ENCODE measurements at regions not wholly inside any gene's neighbourhood (a gene's known extent, or its start where the extent isn't known, plus 50 kb on each side); places are given as distances from the start of the nearest gene placed in this dataset.

GRCh38 chr7:145289384-145289783 lies 453.5 kb upstream of the TPK1 start:
- intact Hi-C loops (cut with micrococcal nuclease): no loop called here
- no peak for DNase-seq
- H3K27me3 Mint-ChIP-seq (ENCODE audit: low read depth in 2 of 2): no peaks in the 10 kb centered on the region
- Histone ChIP-seq H3K4me3 (ENCODE audit: low read length) (no peak overlapping the region), H3K9me3 (ENCODE audit: control insufficient read depth, insufficient read depth, low read length) (no peaks in the 10 kb centered on the region), H3K36me3 (ENCODE audit: control insufficient read depth, insufficient read depth, low read length) (no peaks in the 10 kb centered on the region), H3K27ac (ENCODE audit: low read length) (no peak overlapping the region), H3K4me1 (ENCODE audit: control insufficient read depth, insufficient read depth, low read length) (no peaks in the 10 kb centered on the region), H3K27me3 (ENCODE audit: control insufficient read depth, insufficient read depth, low read length) (no peaks in the 10 kb centered on the region)
- 88% methylated on average over 6 of the region's 6 CpGs for WGBS (ENCODE audit: insufficient coverage)
- peaks cover 14 to 17% of the 10 kb centered on the region in 2 donors for H3K9me3 Mint-ChIP-seq
- H3K27ac Mint-ChIP-seq: no peak overlapping the region
- H3K4me3 Mint-ChIP-seq: no peak overlapping the region
- no peaks in the 10 kb centered on the region for H3K4me1 Mint-ChIP-seq
- no peak for ATAC-seq
- peaks cover 8% of the 10 kb centered on the region for H3K36me3 Mint-ChIP-seq
- TF ChIP-seq CTCF (IDR thresholded peaks at IDR 0.05): no peak

- Mint-ChIP-seq H3K36me3 (peaks cover 27% of the 10 kb centered on the region), H3K27me3 (ENCODE audit: low read depth in 2 of 2) (no peaks in the 10 kb centered on the region), H3K27ac (no peak overlapping the region), H3K4me1 (no peaks in the 10 kb centered on the region), H3K4me3 (no peak overlapping the region), H3K9me3 (peaks cover 16 to 36% of the 10 kb centered on the region in 2 donors)
- H3K36me3 ChIP-seq (ENCODE audit: control insufficient read depth, insufficient read depth, low read length): no peaks in the 10 kb centered on the region
- peaks cover 5% of the 10 kb centered on the region for H3K9me3 ChIP-seq (ENCODE audit: control insufficient read depth, insufficient read depth, low read length)
- ATAC-seq: no peak
- intact Hi-C loops (cut with micrococcal nuclease): no loop called here
- no peak overlapping the region for H3K27ac ChIP-seq (ENCODE audit: low read length)
- no peaks in the 10 kb centered on the region for H3K4me1 ChIP-seq (ENCODE audit: control insufficient read depth, insufficient read depth, low read length)
- TF ChIP-seq CTCF (IDR thresholded peaks at IDR 0.05): no peak
- H3K4me3 ChIP-seq (ENCODE audit: low read length): no peak overlapping the region
- DNase-seq: no peak
- no peaks in the 10 kb centered on the region for H3K27me3 ChIP-seq (ENCODE audit: control insufficient read depth, insufficient read depth, low read length)
Observed at GRCh38 chr7:145276118-145276517, 440.3 kb upstream of the TPK1 start.

GRCh38 chr7:145269418-145270161 lies 433.7 kb upstream of the TPK1 start:
- ATAC-seq: no peak
- WGBS (ENCODE audit: insufficient coverage): 87% methylated on average over 28 of the region's 28 CpGs
- Histone ChIP-seq H3K27me3 (ENCODE audit: control insufficient read depth, insufficient read depth, low read length) (no peaks in the 10 kb centered on the region), H3K27ac (ENCODE audit: low read length) (no peak overlapping the region), H3K4me3 (ENCODE audit: low read length) (no peak overlapping the region), H3K36me3 (ENCODE audit: control insufficient read depth, insufficient read depth, low read length) (no peaks in the 10 kb centered on the region), H3K9me3 (ENCODE audit: control insufficient read depth, insufficient read depth, low read length) (peaks cover 3% of the 10 kb centered on the region), H3K4me1 (ENCODE audit: control insufficient read depth, insufficient read depth, low read length) (no peaks in the 10 kb centered on the region)
- Mint-ChIP-seq H3K36me3 (no peaks in the 10 kb centered on the region), H3K27me3 (ENCODE audit: low read depth in 2 of 2) (no peaks in the 10 kb centered on the region), H3K4me1 (no peaks in the 10 kb centered on the region), H3K27ac (no peak overlapping the region), H3K4me3 (no peak overlapping the region), H3K9me3 (peaks cover 14 to 19% of the 10 kb centered on the region in 2 donors)
- no peak for DNase-seq
- intact Hi-C loops (cut with micrococcal nuclease): no loop called here
- TF ChIP-seq CTCF (IDR thresholded peaks at IDR 0.05): no peak

- Mint-ChIP-seq H3K4me1 (no peaks in the 10 kb centered on the region), H3K9me3 (peaks cover 9 to 11% of the 10 kb centered on the region in 2 donors), H3K27ac (no peak overlapping the region), H3K36me3 (no peaks in the 10 kb centered on the region), H3K27me3 (ENCODE audit: low read depth in 2 of 2) (no peaks in the 10 kb centered on the region), H3K4me3 (no peak overlapping the region)
- intact Hi-C loops (cut with micrococcal nuclease): no loop called here
- H3K4me1 ChIP-seq (ENCODE audit: control insufficient read depth, insufficient read depth, low read length): no peaks in the 10 kb centered on the region
- H3K27me3 ChIP-seq (ENCODE audit: control insufficient read depth, insufficient read depth, low read length): no peaks in the 10 kb centered on the region
- peaks cover 5% of the 10 kb centered on the region for H3K9me3 ChIP-seq (ENCODE audit: control insufficient read depth, insufficient read depth, low read length)
- no peak overlapping the region for H3K4me3 ChIP-seq (ENCODE audit: low read length)
- DNase-seq (no peak), ATAC-seq (no peak)
- WGBS (ENCODE audit: insufficient coverage): 76% methylated on average over 3 of the region's 4 CpGs
- H3K27ac ChIP-seq (ENCODE audit: low read length): no peak overlapping the region
- TF ChIP-seq CTCF (IDR thresholded peaks at IDR 0.05): no peak
- no peaks in the 10 kb centered on the region for H3K36me3 ChIP-seq (ENCODE audit: control insufficient read depth, insufficient read depth, low read length)
Observed at GRCh38 chr7:145265180-145265579, 429.3 kb upstream of the TPK1 start.
